Gastroesophageal sphincter (tissue), 3 donors: ENCODE measurements at regions not wholly inside any gene's neighbourhood (a gene's known extent, or its start where the extent isn't known, plus 50 kb on each side); places are given as distances from the start of the nearest gene placed in this dataset.

Source experiments
- CTCF ChIP-seq, 4 experiments: fragments of 200-600 bp in 2 of 4; fragments of 450-650 bp in 2 of 4; sonication (generic) in 1 of 4; IDR thresholded peaks; one replicate each; pipeline ENCODE4 v1.5.1; 2017 to 2019; ENCODE audit warnings: antibody characterized with exemption in 4 of 4, mild to moderate bottlenecking in 2 of 4, moderate library complexity in 2 of 4
- POLR2A ChIP-seq, 2 donors: fragments of 450-650 bp; IDR thresholded peaks; one replicate each; pipeline ENCODE4 v1.6.1; 2017; ENCODE audit warnings: antibody characterized with exemption in 2 of 2, mild to moderate bottlenecking in 2 of 2, moderate library complexity in 1 of 2
- POLR2AphosphoS5 ChIP-seq: sonication (generic); formaldehyde crosslinking; IDR thresholded peaks from one replicate; pipeline ENCODE4 v1.6.1; 2017; ENCODE audit warnings: antibody characterized with exemption

- TF ChIP-seq CTCF (IDR thresholded peaks at IDR 0.05) = no peak
- no peak for TF ChIP-seq POLR2A (IDR thresholded peaks at IDR 0.05)
- no peak for TF ChIP-seq POLR2AphosphoS5
These were observed 76.7 kb upstream of the ALOX12 start for GRCh38 chr17:6919158-6919557.
